ENCODE measurements at regions not wholly inside any gene's neighbourhood (a gene's known extent, or its start where the extent isn't known, plus 50 kb on each side); places are given as distances from the start of the nearest gene placed in this dataset.

- DNase-seq, result no peak
- Mint-ChIP-seq H3K9me3 (ENCODE audit: unreplicated experiment) (peaks cover 1% of the 10 kb centered on the region), H3K36me3 (ENCODE audit: unreplicated experiment) (no peaks in the 10 kb centered on the region), H3K27me3 (ENCODE audit: unreplicated experiment) (no peaks in the 10 kb centered on the region), H3K4me1 (ENCODE audit: low read depth, unreplicated experiment) (no peaks in the 10 kb centered on the region), H3K27ac (ENCODE audit: unreplicated experiment) (no peak overlapping the region), H3K4me3 (ENCODE audit: unreplicated experiment) (no peak overlapping the region)
- TF ChIP-seq CTCF (IDR thresholded peaks at IDR 0.05; ENCODE audit: partially characterized antibody, unreplicated experiment), result no peak
Observed at GRCh38 chr2:123901256-123901655, 123.8 kb upstream of the CNTNAP5 start.

GRCh38 chr2:123906361-123906760, 118.7 kb upstream of the CNTNAP5 start:
- H3K9me3 Mint-ChIP-seq (ENCODE audit: unreplicated experiment), result no peaks in the 10 kb centered on the region
- TF ChIP-seq CTCF (IDR thresholded peaks at IDR 0.05; ENCODE audit: partially characterized antibody, unreplicated experiment), result no peak
- H3K27ac Mint-ChIP-seq (ENCODE audit: unreplicated experiment), result no peak overlapping the region
- no peak for DNase-seq
- H3K4me3 Mint-ChIP-seq (ENCODE audit: unreplicated experiment), result no peak overlapping the region
- no peaks in the 10 kb centered on the region for H3K36me3 Mint-ChIP-seq (ENCODE audit: unreplicated experiment)
- H3K27me3 Mint-ChIP-seq (ENCODE audit: unreplicated experiment), result no peaks in the 10 kb centered on the region
- H3K4me1 Mint-ChIP-seq (ENCODE audit: low read depth, unreplicated experiment), result peaks cover 6% of the 10 kb centered on the region

GRCh38 chr2:123908522-123908921, 116.6 kb upstream of the CNTNAP5 start:
- Mint-ChIP-seq H3K4me3 (ENCODE audit: unreplicated experiment) (no peak overlapping the region), H3K9me3 (ENCODE audit: unreplicated experiment) (no peaks in the 10 kb centered on the region), H3K27me3 (ENCODE audit: unreplicated experiment) (no peaks in the 10 kb centered on the region), H3K4me1 (ENCODE audit: low read depth, unreplicated experiment) (peaks cover 6% of the 10 kb centered on the region), H3K27ac (ENCODE audit: unreplicated experiment) (no peak overlapping the region), H3K36me3 (ENCODE audit: unreplicated experiment) (no peaks in the 10 kb centered on the region)
- TF ChIP-seq CTCF (IDR thresholded peaks at IDR 0.05; ENCODE audit: partially characterized antibody, unreplicated experiment), result no peak
- DNase-seq, result no peak

- Mint-ChIP-seq H3K4me3 (ENCODE audit: unreplicated experiment) (no peak overlapping the region), H3K9me3 (ENCODE audit: unreplicated experiment) (no peaks in the 10 kb centered on the region), H3K36me3 (ENCODE audit: unreplicated experiment) (no peaks in the 10 kb centered on the region), H3K27ac (ENCODE audit: unreplicated experiment) (no peak overlapping the region), H3K4me1 (ENCODE audit: low read depth, unreplicated experiment) (peaks cover 7% of the 10 kb centered on the region), H3K27me3 (ENCODE audit: unreplicated experiment) (no peaks in the 10 kb centered on the region)
- DNase-seq, result no peak
- TF ChIP-seq CTCF (IDR thresholded peaks at IDR 0.05; ENCODE audit: partially characterized antibody, unreplicated experiment), result no peak
Observed at GRCh38 chr2:123912171-123912570, 112.9 kb upstream of the CNTNAP5 start.

GRCh38 chr2:123913143-123913735, 111.8 kb upstream of the CNTNAP5 start:
- no peaks in the 10 kb centered on the region for H3K27me3 Mint-ChIP-seq (ENCODE audit: unreplicated experiment)

More at GRCh38 chr2:123913143-123913735, 111.8 kb upstream of the CNTNAP5 start:
- Mint-ChIP-seq H3K36me3 (ENCODE audit: unreplicated experiment) (no peaks in the 10 kb centered on the region), H3K27ac (ENCODE audit: unreplicated experiment) (no peak overlapping the region), H3K4me1 (ENCODE audit: low read depth, unreplicated experiment) (peaks cover 6% of the 10 kb centered on the region), H3K9me3 (ENCODE audit: unreplicated experiment) (no peaks in the 10 kb centered on the region), H3K4me3 (ENCODE audit: unreplicated experiment) (no peak overlapping the region)
- TF ChIP-seq CTCF (IDR thresholded peaks at IDR 0.05; ENCODE audit: partially characterized antibody, unreplicated experiment), result no peak
- DNase-seq, result no peak
